HCT116 (cell line): ENCODE measurements at regions not wholly inside any gene's neighbourhood (a gene's known extent, or its start where the extent isn't known, plus 50 kb on each side); places are given as distances from the start of the nearest gene placed in this dataset.

Source experiments
- ATAC-seq: fragments of 200-7000 bp; cut with Tn5 transposase; 2 replicates; pipeline ENCODE4 v1.9.1; 2020; ENCODE audit warnings: mild to moderate bottlenecking, moderate library complexity
- BruUV-seq: library from RNA; stranded (reverse); fragments of 400-500 nt; replicated peaks from 2 replicates; lab custom pipeline; 2021; lab: Mats Ljungman, UMichigan
- CTCF ChIA-PET: fragments of 300-600 bp; sonication (Branson Sonifier 250); formaldehyde crosslinking; loops from one replicate; lab custom pipeline; 2021; ENCODE audit warnings: antibody characterized with exemption; lab: Charles Lee
- POLR2A ChIA-PET: fragments of 300-600, 350-600 bp; sonication (Branson Sonifier 250); formaldehyde crosslinking; loops from one replicate; lab custom pipeline; 2021; ENCODE audit warnings: antibody characterized with exemption; lab: Charles Lee
- RAD21 ChIA-PET, 2 experiments: fragments of 300-600 bp; sonication (Branson Sonifier 250); formaldehyde crosslinking; loops; one replicate each; lab custom pipeline; 2023; ENCODE audit warnings: low total read pairs in 2 of 2; ENCODE audit not compliant: uncharacterized antibody in 2 of 2, unreplicated experiment in 2 of 2, low non-redundant PET in 1 of 2; lab: Charles Lee
- DNase-seq: peaks from one replicate; pipeline ENCODE4 v3.0.0-alpha.2; 2010; ENCODE audit warnings: low read depth, low spot score
- H2AFZ ChIP-seq: fragments of 200-600 bp; shearing (Covaris generic), sonication (generic); 2 replicates; pipeline ENCODE4 v1.6.1; 2017; ENCODE audit warnings: low read depth, mixed run types, mixed read lengths, antibody characterized with exemption, low read length; ENCODE audit not compliant: poor library complexity, severe bottlenecking
- H3K27ac ChIP-seq: 2 replicates; pipeline ENCODE4 v1.5.1; 2012; ENCODE audit warnings: low read depth, low read length
- H3K27me3 ChIP-seq: fragments of 200-600 bp; sonication (generic); 2 replicates; pipeline ENCODE4 v1.6.1; 2016; ENCODE audit warnings: mixed run types, low read length, mixed read lengths; ENCODE audit not compliant: insufficient read depth
- H3K36me3 ChIP-seq, 2 experiments: fragments of 200-500 bp in 1 of 2; fragments of 200-600 bp in 1 of 2; sonication (Bioruptor generic) in 1 of 2; sonication (generic) in 1 of 2; 2 replicates each; pipeline versions ENCODE4 v1.5.1 to v1.6.1; 2014 to 2016; ENCODE audit warnings: low read length in 2 of 2, inconsistent platforms in 1 of 2, mixed read lengths in 1 of 2, mixed run types in 1 of 2; ENCODE audit not compliant: insufficient read depth in 2 of 2, control insufficient read depth in 1 of 2
- H3K4me1 ChIP-seq, 2 experiments: fragments of 200-600 bp in 1 of 2; sonication (generic) in 1 of 2; 2 replicates each; pipeline versions ENCODE4 v1.5.1 to v1.6.1; 2012 to 2017; ENCODE audit warnings: low read length in 2 of 2, inconsistent platforms in 1 of 2, mild to moderate bottlenecking in 1 of 2, mixed read lengths in 1 of 2, mixed run types in 1 of 2, moderate library complexity in 1 of 2; ENCODE audit not compliant: insufficient read depth in 2 of 2, control insufficient read depth in 1 of 2
- H3K4me2 ChIP-seq: fragments of 200-600 bp; sonication (generic); 2 replicates; pipeline ENCODE4 v1.6.1; 2017; ENCODE audit warnings: mixed run types, low read length, mixed read lengths
- H3K4me3 ChIP-seq, 2 experiments: fragments of 200-600 bp in 1 of 2; sonication (generic) in 1 of 2; replicated peaks in 1 of 2; 2 replicates each; pipeline ENCODE4 v1.5.1; 2011 to 2016; ENCODE audit warnings: low read length in 2 of 2, control low read depth in 1 of 2, low read depth in 1 of 2, mild to moderate bottlenecking in 1 of 2, mixed read lengths in 1 of 2, mixed run types in 1 of 2
- H3K79me2 ChIP-seq: fragments of 200-600 bp; sonication (generic); 2 replicates; pipeline ENCODE4 v1.6.1; 2017; ENCODE audit warnings: mild to moderate bottlenecking, mixed run types, low read length, moderate library complexity, mixed read lengths; ENCODE audit not compliant: insufficient read depth
- H3K9ac ChIP-seq: fragments of 200-600 bp; sonication (generic); 2 replicates; pipeline ENCODE4 v1.6.1; 2016; ENCODE audit warnings: low read length, mixed read lengths
- H3K9me2 ChIP-seq: fragments of 200-600 bp; sonication (generic), shearing (Covaris generic); 2 replicates; pipeline ENCODE4 v1.6.1; 2017; ENCODE audit warnings: mixed run types, mild to moderate bottlenecking, moderate library complexity; ENCODE audit not compliant: insufficient read depth
- H3K9me3 ChIP-seq, 2 experiments: fragments of 200-500 bp in 1 of 2; fragments of 200-600 bp in 1 of 2; sonication (Bioruptor generic) in 1 of 2; sonication (generic) in 1 of 2; 2 replicates each; pipeline ENCODE4 v1.6.1; 2014 to 2017; ENCODE audit warnings: low read length in 2 of 2, mixed read lengths in 2 of 2, inconsistent platforms in 1 of 2, low read depth in 1 of 2, mild to moderate bottlenecking in 1 of 2, mixed run types in 1 of 2, moderate library complexity in 1 of 2; ENCODE audit not compliant: control insufficient read depth in 1 of 2, insufficient read depth in 1 of 2
- H4K20me1 ChIP-seq: fragments of 200-600 bp; sonication (generic), shearing (Covaris generic); 2 replicates; pipeline ENCODE4 v1.6.1; 2017; ENCODE audit warnings: mixed run types, mild to moderate bottlenecking, moderate library complexity; ENCODE audit not compliant: insufficient read depth
- CEBPB ChIP-seq: IDR thresholded peaks from 2 replicates; pipeline ENCODE4 v1.6.1; 2012; ENCODE audit warnings: low read depth
- EZH2phosphoT487 ChIP-seq: fragments of 200-600 bp; IDR thresholded peaks from 2 replicates; pipeline ENCODE4 v1.6.1; 2018; ENCODE audit warnings: antibody characterized with exemption, borderline replicate concordance
- FOSL1 ChIP-seq: IDR thresholded peaks from 2 replicates; pipeline ENCODE4 v1.6.1; 2012; ENCODE audit warnings: low read depth
- JUND ChIP-seq: IDR thresholded peaks from 2 replicates; pipeline ENCODE4 v1.6.1; 2012
- POLR2A ChIP-seq: IDR thresholded peaks from 2 replicates; pipeline ENCODE4 v1.7.0; 2011; ENCODE audit warnings: borderline replicate concordance; ENCODE audit not compliant: insufficient read depth, insufficient read length; ENCODE audit errors: extremely low read depth
- RAD21 ChIP-seq: IDR thresholded peaks from 2 replicates; pipeline ENCODE4 v1.6.1; 2012; ENCODE audit warnings: low read depth, mild to moderate bottlenecking
- SIN3A ChIP-seq: IDR thresholded peaks from 2 replicates; pipeline ENCODE4 v1.6.1; 2012; ENCODE audit warnings: low read depth
- TCF7L2 ChIP-seq: IDR thresholded peaks from 2 replicates; pipeline ENCODE4 v1.7.0; 2011; ENCODE audit warnings: borderline replicate concordance, inconsistent platforms; ENCODE audit not compliant: insufficient read depth, insufficient read length; ENCODE audit errors: extremely low read depth
- YY1 ChIP-seq: IDR thresholded peaks from 2 replicates; pipeline ENCODE4 v1.6.1; 2011; ENCODE audit warnings: low read length, low read depth, moderate library complexity, mild to moderate bottlenecking; ENCODE audit not compliant: insufficient replicate concordance; ENCODE audit errors: extremely low read depth
- ZFX ChIP-seq: fragments of 450-650 bp; IDR thresholded peaks from 2 replicates; pipeline ENCODE4 v1.6.1; 2017
- ZNF274 ChIP-seq: fragments of 200-500 bp; sonication (Bioruptor generic); IDR thresholded peaks from 2 replicates; pipeline ENCODE4 v1.6.1; 2014; ENCODE audit warnings: mild to moderate bottlenecking, low read depth, low read length, inconsistent platforms
- intact Hi-C: fragments of 100-400 bp; cut with micrococcal nuclease; formaldehyde crosslinking; loops from 2 replicates; pipeline ENCODE4 v1.10.0; 2022
- TF ChIP-seq, protein P1 (sequence below): IDR thresholded peaks from 2 replicates; pipeline ENCODE4 v1.6.1; 2011; ENCODE audit warnings: mild to moderate bottlenecking, low read length, moderate library complexity; ENCODE audit not compliant: insufficient replicate concordance; ENCODE audit errors: extremely low read depth
- TF ChIP-seq, protein P2 (sequence below): IDR thresholded peaks from 2 replicates; pipeline ENCODE4 v1.6.1; 2012; ENCODE audit warnings: low read depth

DNA sequence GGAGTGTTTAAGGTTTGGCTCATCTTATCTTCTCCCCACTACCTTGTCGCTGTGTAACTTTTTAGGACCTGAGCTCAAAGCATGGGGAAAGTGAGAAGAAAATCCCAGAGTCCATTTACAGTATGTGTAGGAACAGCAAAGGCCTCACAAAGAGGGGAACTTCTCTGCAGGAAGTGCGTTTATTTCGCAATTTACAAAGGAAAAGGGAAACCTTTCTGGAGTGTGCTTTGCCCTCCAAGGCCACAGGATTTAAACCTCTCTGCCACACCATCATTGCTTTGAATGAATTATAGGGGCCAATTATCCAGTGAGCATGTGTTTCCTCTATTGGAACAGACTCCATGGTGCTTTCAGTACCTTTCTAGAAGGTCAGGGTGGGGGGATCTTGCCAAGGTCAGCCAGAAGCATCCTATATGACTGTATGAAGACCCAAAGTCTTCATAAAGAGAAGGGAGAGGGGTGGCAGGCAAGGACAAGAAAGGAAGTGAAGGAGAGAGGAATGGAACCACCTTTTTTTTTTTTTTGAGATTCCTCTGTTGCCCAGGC is 68.1 kb upstream of the LMO2 start:
- Histone ChIP-seq H3K79me2 (no peaks in the 10 kb centered on the region), H3K36me3 (no peaks in the 10 kb centered on the region), H3K4me3 (no peak overlapping the region), H3K4me2 (no peak overlapping the region), H4K20me1 (no peaks in the 10 kb centered on the region), H3K9me2 (no peaks in the 10 kb centered on the region), H3K27ac (no peak overlapping the region), H3K4me1 (no peaks in the 10 kb centered on the region), H2AFZ (no peak overlapping the region), H3K9ac (no peak overlapping the region), H3K9me3 (no peaks in the 10 kb centered on the region), H3K27me3 (no peaks in the 10 kb centered on the region)
- POLR2A ChIA-PET, result no interaction called here
- CTCF ChIA-PET, result no interaction called here
- RAD21 ChIA-PET, result no interaction called here
- ATAC-seq, result no peak
- DNase-seq, result no peak
- intact Hi-C loops, result no loop called here
- TF ChIP-seq FOSL1 (no peak), TCF7L2 (no peak)
- TF ChIP-seq, all 23 proteins: peak for 0
- BruUV-seq, result no TSS peak

DNA sequence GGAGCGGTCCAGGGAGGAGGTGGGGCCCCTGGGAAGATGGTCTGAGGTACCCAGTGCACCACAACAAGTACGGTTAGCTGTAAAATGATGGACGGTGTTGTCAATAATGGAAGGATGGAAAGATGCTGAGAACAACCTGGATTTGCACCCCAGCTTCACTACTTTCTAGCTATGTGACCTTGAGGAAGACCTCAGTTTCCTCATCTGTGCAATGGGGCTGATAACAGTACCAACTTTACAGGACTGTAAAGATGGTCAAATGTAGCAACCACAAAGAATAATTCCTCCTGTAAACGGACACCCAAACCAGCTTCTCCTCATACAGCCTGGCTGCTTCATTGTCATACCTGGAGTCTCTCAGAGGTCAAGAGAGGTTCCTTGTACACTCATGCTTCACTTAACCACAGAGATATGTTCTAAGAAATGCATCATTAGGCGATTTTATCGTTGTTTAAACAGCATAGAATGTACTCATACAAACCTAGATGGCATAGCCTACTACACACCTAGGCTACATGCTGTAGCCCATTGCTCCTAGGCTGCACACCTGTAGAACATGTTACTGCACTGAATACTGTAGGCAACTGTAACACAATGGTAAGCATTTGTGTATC is 65.5 kb upstream of the LMO2 start:
- no peak overlapping the region for H3K27ac ChIP-seq
- no peak overlapping the region for H3K4me3 ChIP-seq
- intact Hi-C loops, result no loop called here
- BruUV-seq, result no TSS peak
- no peaks in the 10 kb centered on the region for H3K79me2 ChIP-seq
- no peak overlapping the region for H3K4me2 ChIP-seq
- POLR2A ChIA-PET, result no interaction called here
- no peaks in the 10 kb centered on the region for H4K20me1 ChIP-seq
- no peaks in the 10 kb centered on the region for H3K36me3 ChIP-seq
- H2AFZ ChIP-seq, result no peak overlapping the region
- RAD21 ChIA-PET, result no interaction called here
- no peak overlapping the region for H3K9ac ChIP-seq
- no peak for DNase-seq
- no peaks in the 10 kb centered on the region for H3K9me2 ChIP-seq
- CTCF ChIA-PET, result no interaction called here
- no peaks in the 10 kb centered on the region for H3K27me3 ChIP-seq
- H3K9me3 ChIP-seq, result no peaks in the 10 kb centered on the region
- ATAC-seq, result no peak
- H3K4me1 ChIP-seq, result no peaks in the 10 kb centered on the region
- TF ChIP-seq, protein P1, sequence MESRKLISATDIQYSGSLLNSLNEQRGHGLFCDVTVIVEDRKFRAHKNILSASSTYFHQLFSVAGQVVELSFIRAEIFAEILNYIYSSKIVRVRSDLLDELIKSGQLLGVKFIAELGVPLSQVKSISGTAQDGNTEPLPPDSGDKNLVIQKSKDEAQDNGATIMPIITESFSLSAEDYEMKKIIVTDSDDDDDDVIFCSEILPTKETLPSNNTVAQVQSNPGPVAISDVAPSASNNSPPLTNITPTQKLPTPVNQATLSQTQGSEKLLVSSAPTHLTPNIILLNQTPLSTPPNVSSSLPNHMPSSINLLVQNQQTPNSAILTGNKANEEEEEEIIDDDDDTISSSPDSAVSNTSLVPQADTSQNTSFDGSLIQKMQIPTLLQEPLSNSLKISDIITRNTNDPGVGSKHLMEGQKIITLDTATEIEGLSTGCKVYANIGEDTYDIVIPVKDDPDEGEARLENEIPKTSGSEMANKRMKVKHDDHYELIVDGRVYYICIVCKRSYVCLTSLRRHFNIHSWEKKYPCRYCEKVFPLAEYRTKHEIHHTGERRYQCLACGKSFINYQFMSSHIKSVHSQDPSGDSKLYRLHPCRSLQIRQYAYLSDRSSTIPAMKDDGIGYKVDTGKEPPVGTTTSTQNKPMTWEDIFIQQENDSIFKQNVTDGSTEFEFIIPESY, result no peak
- TF ChIP-seq SIN3A, result no peak
- TF ChIP-seq, protein P2, sequence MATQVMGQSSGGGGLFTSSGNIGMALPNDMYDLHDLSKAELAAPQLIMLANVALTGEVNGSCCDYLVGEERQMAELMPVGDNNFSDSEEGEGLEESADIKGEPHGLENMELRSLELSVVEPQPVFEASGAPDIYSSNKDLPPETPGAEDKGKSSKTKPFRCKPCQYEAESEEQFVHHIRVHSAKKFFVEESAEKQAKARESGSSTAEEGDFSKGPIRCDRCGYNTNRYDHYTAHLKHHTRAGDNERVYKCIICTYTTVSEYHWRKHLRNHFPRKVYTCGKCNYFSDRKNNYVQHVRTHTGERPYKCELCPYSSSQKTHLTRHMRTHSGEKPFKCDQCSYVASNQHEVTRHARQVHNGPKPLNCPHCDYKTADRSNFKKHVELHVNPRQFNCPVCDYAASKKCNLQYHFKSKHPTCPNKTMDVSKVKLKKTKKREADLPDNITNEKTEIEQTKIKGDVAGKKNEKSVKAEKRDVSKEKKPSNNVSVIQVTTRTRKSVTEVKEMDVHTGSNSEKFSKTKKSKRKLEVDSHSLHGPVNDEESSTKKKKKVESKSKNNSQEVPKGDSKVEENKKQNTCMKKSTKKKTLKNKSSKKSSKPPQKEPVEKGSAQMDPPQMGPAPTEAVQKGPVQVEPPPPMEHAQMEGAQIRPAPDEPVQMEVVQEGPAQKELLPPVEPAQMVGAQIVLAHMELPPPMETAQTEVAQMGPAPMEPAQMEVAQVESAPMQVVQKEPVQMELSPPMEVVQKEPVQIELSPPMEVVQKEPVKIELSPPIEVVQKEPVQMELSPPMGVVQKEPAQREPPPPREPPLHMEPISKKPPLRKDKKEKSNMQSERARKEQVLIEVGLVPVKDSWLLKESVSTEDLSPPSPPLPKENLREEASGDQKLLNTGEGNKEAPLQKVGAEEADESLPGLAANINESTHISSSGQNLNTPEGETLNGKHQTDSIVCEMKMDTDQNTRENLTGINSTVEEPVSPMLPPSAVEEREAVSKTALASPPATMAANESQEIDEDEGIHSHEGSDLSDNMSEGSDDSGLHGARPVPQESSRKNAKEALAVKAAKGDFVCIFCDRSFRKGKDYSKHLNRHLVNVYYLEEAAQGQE, result no peak
- TF ChIP-seq ZFX, result no peak
- no peak for TF ChIP-seq POLR2A
- TF ChIP-seq JUND, result no peak
- no peak for TF ChIP-seq YY1
- TF ChIP-seq CEBPB, result no peak
- no peak for TF ChIP-seq TCF7L2
- no peak for TF ChIP-seq EZH2phosphoT487
- no peak for TF ChIP-seq ZNF274
- TF ChIP-seq RAD21, result no peak
